B cell (primary cell): ENCODE measurements at regions not wholly inside any gene's neighbourhood (a gene's known extent, or its start where the extent isn't known, plus 50 kb on each side); places are given as distances from the start of the nearest gene placed in this dataset.

Source experiments
- ATAC-seq: fragments of 200-7000 bp; cut with Tn5 transposase; one replicate; pipeline ENCODE4 v1.10.0; 2021; ENCODE audit warnings: low read depth, mild to moderate bottlenecking, moderate number of reproducible peaks, moderate library complexity
- CTCF ChIA-PET: fragments of 350-600 bp; sonication (Branson Sonifier 250); formaldehyde crosslinking; loops from one replicate; lab custom pipeline; 2021; ENCODE audit warnings: antibody characterized with exemption, inconsistent platforms; lab: Charles Lee
- POLR2A ChIA-PET: fragments of 350-600 bp; sonication (Branson Sonifier 250); formaldehyde crosslinking; loops from one replicate; lab custom pipeline; 2021; ENCODE audit warnings: antibody characterized with exemption; lab: Charles Lee
- DNase-seq: peaks from one replicate; pipeline ENCODE4 v3.0.0; 2013
- H2AFZ ChIP-seq: 2 replicates; pipeline ENCODE4 v1.6.1; 2012; ENCODE audit warnings: mild to moderate bottlenecking, low read depth, low read length; ENCODE audit not compliant: insufficient read depth, poor library complexity, severe bottlenecking
- H3K27ac ChIP-seq, 2 donors: 1 replicate in 1 of 2; 2 replicates in 1 of 2; pipeline ENCODE4 v1.5.1; 2012 to 2013; ENCODE audit warnings: low read length in 2 of 2, mild to moderate bottlenecking in 2 of 2, moderate library complexity in 1 of 2
- H3K27me3 ChIP-seq, 4 experiments: fragments of 200-600 bp in 1 of 4; sonication (generic) in 1 of 4; replicated peaks in 1 of 4; 1 replicate in 2 of 4; 2 replicates in 2 of 4; pipeline versions ENCODE4 v1.6.1 to v1.7.0; 2013 to 2016; ENCODE audit warnings: low read length in 3 of 4, mild to moderate bottlenecking in 2 of 4, mixed read lengths in 1 of 4, moderate library complexity in 1 of 4; ENCODE audit not compliant: insufficient read depth in 4 of 4, control insufficient read depth in 3 of 4; ENCODE audit errors: control extremely low read depth in 1 of 4
- H3K36me3 ChIP-seq, 2 experiments: replicated peaks in 1 of 2; 1 replicate in 1 of 2; 2 replicates in 1 of 2; pipeline versions ENCODE4 v1.6.1 to v1.7.1; 2013; ENCODE audit warnings: low read length in 1 of 2; ENCODE audit not compliant: insufficient read depth in 2 of 2, control insufficient read depth in 1 of 2; ENCODE audit errors: control extremely low read depth in 1 of 2, extremely low read depth in 1 of 2
- H3K4me1 ChIP-seq, 2 donors: fragments of 200-600 bp in 1 of 2; sonication (generic) in 1 of 2; 1 replicate in 1 of 2; 2 replicates in 1 of 2; pipeline versions ENCODE4 v1.5.1 to v1.6.1; 2013 to 2017; ENCODE audit warnings: low read length in 2 of 2; ENCODE audit not compliant: control insufficient read depth in 2 of 2, insufficient read depth in 2 of 2
- H3K4me2 ChIP-seq: replicated peaks from 2 replicates; pipeline ENCODE3; 2012; ENCODE audit warnings: mild to moderate bottlenecking, low read depth, low read length; ENCODE audit not compliant: poor library complexity, severe bottlenecking
- H3K4me3 ChIP-seq, 5 experiments: fragments of 200-600 bp in 1 of 5; sonication (generic) in 1 of 5; 1 replicate in 3 of 5; 2 replicates in 2 of 5; pipeline versions ENCODE4 v1.5.1 to v1.7.0; 2011 to 2016; ENCODE audit warnings: low read length in 4 of 5, mild to moderate bottlenecking in 4 of 5, low read depth in 2 of 5, control low read depth in 1 of 5, moderate library complexity in 1 of 5; ENCODE audit not compliant: insufficient read depth in 1 of 5; ENCODE audit errors: control extremely low read depth in 1 of 5, extremely low read depth in 1 of 5
- H3K79me2 ChIP-seq: fragments of 200-600 bp; sonication (generic); one replicate; pipeline ENCODE4 v1.6.0; 2016; ENCODE audit warnings: low read length; ENCODE audit not compliant: control insufficient read depth, insufficient read depth
- H3K9ac ChIP-seq: fragments of 200-600 bp; sonication (generic); 2 replicates; pipeline ENCODE4 v1.6.1; 2017; ENCODE audit warnings: mild to moderate bottlenecking, low read length, moderate library complexity
- H3K9me3 ChIP-seq, 3 donors: one replicate each; pipeline versions ENCODE4 v1.6.1 to v1.7.1; 2013; ENCODE audit warnings: low read length in 2 of 3; ENCODE audit not compliant: control insufficient read depth in 2 of 3, insufficient read depth in 1 of 3; ENCODE audit errors: control extremely low read depth in 1 of 3
- H4K20me1 ChIP-seq: 2 replicates; pipeline ENCODE4 v1.6.0; 2012; ENCODE audit warnings: mild to moderate bottlenecking, low read length; ENCODE audit not compliant: insufficient read depth, control insufficient read depth, poor library complexity, severe bottlenecking
- H3K27ac Mint-ChIP-seq: one replicate; pipeline ENCODE4 v1.8.0; 2021; ENCODE audit warnings: mixed read lengths
- H3K27me3 Mint-ChIP-seq: one replicate; pipeline ENCODE4 v1.8.0; 2021; ENCODE audit warnings: mixed read lengths
- H3K4me1 Mint-ChIP-seq: one replicate; pipeline ENCODE4 v1.8.0; 2021; ENCODE audit warnings: mixed read lengths
- H3K4me3 Mint-ChIP-seq: one replicate; pipeline ENCODE4 v1.8.0; 2021; ENCODE audit warnings: mixed read lengths
- H3K9me3 Mint-ChIP-seq: one replicate; pipeline ENCODE4 v1.8.0; 2022; ENCODE audit warnings: mixed read lengths; ENCODE audit not compliant: insufficient read depth
- CTCF ChIP-seq: fragments of 200-600 bp; IDR thresholded peaks from one replicate; pipeline ENCODE4 v1.8.0; 2022; ENCODE audit warnings: antibody characterized with exemption, mild to moderate bottlenecking
- EZH2 ChIP-seq: IDR thresholded peaks from 2 replicates; pipeline ENCODE4 v1.6.1; 2012; ENCODE audit warnings: borderline replicate concordance, low read depth, mild to moderate bottlenecking, moderate library complexity, low read length; ENCODE audit not compliant: insufficient read depth, poor library complexity, severe bottlenecking
- WGBS: methylation state at CpG from one replicate; pipeline ENCODE4 v1.1.5; 2013; ENCODE audit warnings: missing lambda C conversion rate; ENCODE audit not compliant: insufficient coverage; 5-methylcytosine and 5-hydroxymethylcytosine counted together
- intact Hi-C: fragments of 100-400 bp; cut with micrococcal nuclease; formaldehyde crosslinking; loops from one replicate; pipeline ENCODE4 v1.10.0; 2022

DNA sequence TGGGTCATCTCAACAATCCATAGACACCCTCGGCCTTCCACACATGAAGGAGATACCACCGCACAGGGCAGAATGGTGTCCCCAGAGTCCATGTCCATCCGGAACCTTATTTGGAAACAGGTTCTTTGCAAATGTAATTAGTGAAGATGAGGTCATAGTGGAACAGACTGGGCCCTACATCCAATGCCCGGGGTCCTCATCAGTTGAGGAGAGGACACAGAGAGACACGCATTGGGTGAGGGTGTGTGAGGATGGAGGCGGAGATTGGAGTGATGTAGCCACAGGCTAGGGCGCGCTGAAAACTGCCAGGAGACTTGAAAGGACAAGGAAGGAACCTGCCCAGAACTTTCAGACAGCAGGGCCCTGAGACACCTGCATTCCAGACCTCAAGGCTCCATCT lies 169.4 kb downstream of the ENGASE start:
- Histone ChIP-seq H3K4me2 (no peak overlapping the region), H4K20me1 (no peaks in the 10 kb centered on the region), H3K27me3 (no peaks in the 10 kb centered on the region), H3K9ac (no peak overlapping the region), H3K9me3 (peaks cover 0 to 9% (median 0%) of the 10 kb centered on the region in 3 donors), H3K4me3 (no peak overlapping the region), H3K79me2 (no peaks in the 10 kb centered on the region), H3K27ac (no peak overlapping the region), H3K36me3 (no peaks in the 10 kb centered on the region), H2AFZ (no peak overlapping the region), H3K4me1 (peaks cover 0 to 10% of the 10 kb centered on the region in 2 donors)
- 100% methylated on average over 5 of the region's 8 CpGs for WGBS
- no peak for DNase-seq
- no peak overlapping the region for H3K4me3 Mint-ChIP-seq
- ChIA-PET POLR2A (no interaction called here), CTCF (no interaction called here)
- ATAC-seq, result no peak
- no peak overlapping the region for H3K27ac Mint-ChIP-seq
- H3K9me3 Mint-ChIP-seq, result no peaks in the 10 kb centered on the region
- peaks cover 7% of the 10 kb centered on the region for H3K27me3 Mint-ChIP-seq
- intact Hi-C loops, result no loop called here
- no peak for TF ChIP-seq EZH2
- no peak for TF ChIP-seq CTCF
- peaks cover 9% of the 10 kb centered on the region for H3K4me1 Mint-ChIP-seq

DNA sequence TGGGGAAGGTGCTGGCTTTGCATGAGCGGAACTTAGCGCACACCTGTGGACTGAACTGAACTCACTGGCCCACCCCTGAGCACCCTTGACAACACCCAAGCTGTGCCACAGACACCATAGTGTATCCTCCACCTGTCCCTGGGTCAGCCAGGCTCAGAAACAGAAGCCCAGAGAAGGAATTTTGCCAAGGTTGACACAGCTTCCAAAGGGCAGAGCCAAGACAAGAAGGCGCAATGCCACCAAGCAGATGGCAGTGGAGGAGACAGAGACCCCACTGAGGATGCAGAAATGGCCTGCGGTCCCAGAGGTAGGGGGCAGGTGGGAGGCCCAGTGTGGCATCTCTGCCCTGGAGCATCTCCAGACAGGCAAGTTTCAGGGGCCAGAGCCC lies 169.0 kb downstream of the ENGASE start:
- Histone ChIP-seq H3K4me2 (no peak overlapping the region), H3K4me1 (peaks cover 0 to 10% of the 10 kb centered on the region in 2 donors), H3K36me3 (no peaks in the 10 kb centered on the region), H3K9me3 (peaks cover 0 to 9% (median 0%) of the 10 kb centered on the region in 3 donors), H3K27ac (no peak overlapping the region), H4K20me1 (no peaks in the 10 kb centered on the region), H3K79me2 (no peaks in the 10 kb centered on the region), H3K27me3 (no peaks in the 10 kb centered on the region), H3K9ac (no peak overlapping the region), H3K4me3 (no peak overlapping the region), H2AFZ (no peak overlapping the region)
- CTCF ChIA-PET, result no interaction called here
- POLR2A ChIA-PET, result no interaction called here
- WGBS, result 100% methylated on average over 2 of the region's 4 CpGs
- no peak for DNase-seq
- no peak overlapping the region for H3K4me3 Mint-ChIP-seq
- no peak for ATAC-seq
- no peaks in the 10 kb centered on the region for H3K9me3 Mint-ChIP-seq
- peaks cover 9% of the 10 kb centered on the region for H3K4me1 Mint-ChIP-seq
- TF ChIP-seq EZH2 (no peak), CTCF (no peak)
- no peak overlapping the region for H3K27ac Mint-ChIP-seq
- intact Hi-C loops, result no loop called here
- H3K27me3 Mint-ChIP-seq, result peaks cover 7% of the 10 kb centered on the region
